ENCODE measurements at regions not wholly inside any gene's neighbourhood (a gene's known extent, or its start where the extent isn't known, plus 50 kb on each side); places are given as distances from the start of the nearest gene placed in this dataset.
"Not testable (repeated sequence)": the region's sequence is repeated elsewhere in the genome, so short reads cannot be mapped to it uniquely, and the experiment has no call there.

- no peak overlapping the region for H3K27ac ChIP-seq (ENCODE audit: low read depth in 1 of 2, low read length in 1 of 2)
- WGBS, 2 donors = 69 to 81% methylated on average over 5 of the region's 5 CpGs
- ATAC-seq (ENCODE audit: insufficient read depth, low FRiP score) = no peak
- no peak for TF ChIP-seq CTCF (IDR thresholded peaks at IDR 0.05; ENCODE audit: control extremely low read depth, extremely low read depth)
- H3K4me1 ChIP-seq (ENCODE audit: control insufficient read depth in 5 of 5, insufficient read depth in 5 of 5, low read length in 5 of 5) = no peaks in the 10 kb centered on the region
- no peak overlapping the region for H3K9ac ChIP-seq (ENCODE audit: insufficient read depth in 1 of 2, low read length in 2 of 2)
- no peaks in the 10 kb centered on the region for H3K36me3 ChIP-seq (ENCODE audit: control insufficient read depth in 4 of 4, insufficient read depth in 4 of 4, low read length in 4 of 4)
- H3K4me3 ChIP-seq = no peak overlapping the region
- DNase-seq = no peak
- H3K9me3 ChIP-seq (ENCODE audit: control insufficient read depth in 4 of 4, insufficient read depth in 3 of 4, low read length in 3 of 4) = peaks cover 0 to 3% (median 0%) of the 10 kb centered on the region in 4 donors
- H3K27me3 ChIP-seq (ENCODE audit: control insufficient read depth in 3 of 3, insufficient read depth in 3 of 3, low read length in 2 of 3) = no peaks in the 10 kb centered on the region
Observed at GRCh38 chr3:72614394-72615074, 233.7 kb downstream of the SHQ1 start.

- Histone ChIP-seq H3K36me3 (ENCODE audit: control insufficient read depth in 4 of 4, insufficient read depth in 4 of 4, low read length in 4 of 4) (no peaks in the 10 kb centered on the region), H3K4me3 (no peak overlapping the region), H3K4me1 (ENCODE audit: control insufficient read depth in 5 of 5, insufficient read depth in 5 of 5, low read length in 5 of 5) (no peaks in the 10 kb centered on the region), H3K27ac (ENCODE audit: low read depth in 1 of 2, low read length in 1 of 2) (no peak overlapping the region), H3K9me3 (ENCODE audit: control insufficient read depth in 4 of 4, insufficient read depth in 3 of 4, low read length in 3 of 4) (peaks cover 0 to 3% (median 0%) of the 10 kb centered on the region in 4 donors), H3K9ac (ENCODE audit: insufficient read depth in 1 of 2, low read length in 2 of 2) (no peak overlapping the region), H3K27me3 (ENCODE audit: control insufficient read depth in 3 of 3, insufficient read depth in 3 of 3, low read length in 2 of 3) (no peaks in the 10 kb centered on the region)
- no peak for TF ChIP-seq CTCF (IDR thresholded peaks at IDR 0.05; ENCODE audit: control extremely low read depth, extremely low read depth)
- ATAC-seq (ENCODE audit: insufficient read depth, low FRiP score) (no peak), DNase-seq (no peak)
- 97 to 100% methylated on average over 1 of the region's 1 CpG for WGBS, 2 donors
Observed at GRCh38 chr3:72613871-72614270, 234.4 kb downstream of the SHQ1 start.

GRCh38 chr3:72609114-72609513, 239.1 kb downstream of the SHQ1 start:
- H3K27me3 ChIP-seq (ENCODE audit: control insufficient read depth in 3 of 3, insufficient read depth in 3 of 3, low read length in 2 of 3); H3K4me3 ChIP-seq; H3K9me3 ChIP-seq (ENCODE audit: control insufficient read depth in 4 of 4, insufficient read depth in 3 of 4, low read length in 3 of 4); DNase-seq; H3K27ac ChIP-seq (ENCODE audit: low read depth in 1 of 2, low read length in 1 of 2); ATAC-seq (ENCODE audit: insufficient read depth, low FRiP score); H3K9ac ChIP-seq (ENCODE audit: insufficient read depth in 1 of 2, low read length in 2 of 2); H3K4me1 ChIP-seq (ENCODE audit: control insufficient read depth in 5 of 5, insufficient read depth in 5 of 5, low read length in 5 of 5); H3K36me3 ChIP-seq (ENCODE audit: control insufficient read depth in 4 of 4, insufficient read depth in 4 of 4, low read length in 4 of 4): not testable (repeated sequence)
- 96% methylated on average over 5 of the region's 5 CpGs for WGBS, 2 donors

GRCh38 chr3:72606005-72606800, 242.0 kb downstream of the SHQ1 start:
- H3K4me3 ChIP-seq = no peak overlapping the region
- no peak overlapping the region for H3K9ac ChIP-seq (ENCODE audit: insufficient read depth in 1 of 2, low read length in 2 of 2)
- TF ChIP-seq CTCF (IDR thresholded peaks at IDR 0.05; ENCODE audit: control extremely low read depth, extremely low read depth) = no peak
- no peaks in the 10 kb centered on the region for H3K27me3 ChIP-seq (ENCODE audit: control insufficient read depth in 3 of 3, insufficient read depth in 3 of 3, low read length in 2 of 3)
- H3K4me1 ChIP-seq (ENCODE audit: control insufficient read depth in 5 of 5, insufficient read depth in 5 of 5, low read length in 5 of 5) = peaks cover 0 to 12% (median 4%) of the 10 kb centered on the region in 5 donors
- H3K36me3 ChIP-seq (ENCODE audit: control insufficient read depth in 4 of 4, insufficient read depth in 4 of 4, low read length in 4 of 4) = no peaks in the 10 kb centered on the region
- DNase-seq (no peak), ATAC-seq (ENCODE audit: insufficient read depth, low FRiP score) (no peak)
- H3K27ac ChIP-seq (ENCODE audit: low read depth in 1 of 2, low read length in 1 of 2) = no peak overlapping the region
- H3K9me3 ChIP-seq (ENCODE audit: control insufficient read depth in 4 of 4, insufficient read depth in 3 of 4, low read length in 3 of 4) = peaks cover 0 to 2% (median 0%) of the 10 kb centered on the region in 4 donors
- 89 to 97% methylated on average over 6 of the region's 6 CpGs for WGBS, 2 donors
